WTC11 (cell line): ENCODE measurements at regions not wholly inside any gene's neighbourhood (a gene's known extent, or its start where the extent isn't known, plus 50 kb on each side); places are given as distances from the start of the nearest gene placed in this dataset.

Experiments used
- ATAC-seq: fragments of 200-7000 bp; cut with Tn5 transposase; 2 replicates; pipeline ENCODE4 v1.10.0; 2021; ENCODE audit warnings: mild to moderate bottlenecking, moderate library complexity
- CTCF ChIA-PET: fragments of 300-600 bp; sonication (Branson Sonifier 250); formaldehyde crosslinking; loops from one replicate; lab custom pipeline; 2021; ENCODE audit warnings: antibody characterized with exemption; lab: Charles Lee
- POLR2A ChIA-PET: fragments of 350-600 bp; sonication (Branson Sonifier 250); formaldehyde crosslinking; loops from one replicate; lab custom pipeline; 2021; ENCODE audit warnings: antibody characterized with exemption; lab: Charles Lee
- DNase-seq: peaks from one replicate; pipeline ENCODE4 v3.0.0; 2021; ENCODE audit warnings: low spot score
- H3K27ac Mint-ChIP-seq: 2 replicates; pipeline ENCODE4 v1.8.0; 2021; ENCODE audit warnings: mixed read lengths
- H3K27me3 Mint-ChIP-seq: 2 replicates; pipeline ENCODE4 v1.8.0; 2021; ENCODE audit warnings: low read depth, mild to moderate bottlenecking, moderate library complexity, mixed read lengths
- H3K36me3 Mint-ChIP-seq: 2 replicates; pipeline ENCODE4 v1.8.0; 2021; ENCODE audit warnings: mixed read lengths
- H3K4me1 Mint-ChIP-seq: 2 replicates; pipeline ENCODE4 v1.8.0; 2022; ENCODE audit warnings: mixed read lengths
- H3K4me3 Mint-ChIP-seq: 2 replicates; pipeline ENCODE4 v1.8.0; 2021; ENCODE audit warnings: mild to moderate bottlenecking, moderate library complexity, mixed read lengths
- H3K9me3 Mint-ChIP-seq: 2 replicates; pipeline ENCODE4 v1.8.0; 2021; ENCODE audit warnings: mixed read lengths
- AR ChIP-seq: fragments of 250-450 bp; sonication (Bioruptor Pico); IDR thresholded peaks from 2 replicates; pipeline ENCODE4 v1.9.0; 2021; ENCODE audit warnings: mild to moderate bottlenecking
- ATF1 ChIP-seq: sonication (generic); formaldehyde crosslinking; IDR thresholded peaks from 2 replicates; pipeline ENCODE4 v1.8.1; 2023; ENCODE audit warnings: mild to moderate bottlenecking, moderate library complexity, missing genetic modification reagents
- ATF6 ChIP-seq: sonication (generic); formaldehyde crosslinking; IDR thresholded peaks from 2 replicates; pipeline ENCODE4 v1.8.1; 2023; ENCODE audit warnings: mild to moderate bottlenecking, missing genetic modification reagents
- CREM ChIP-seq: sonication (generic); formaldehyde crosslinking; IDR thresholded peaks from 2 replicates; pipeline ENCODE4 v1.8.1; 2022; ENCODE audit warnings: mild to moderate bottlenecking, missing genetic modification reagents, moderate library complexity
- GRHL2 ChIP-seq: fragments of 250-450 bp; sonication (Bioruptor Pico); IDR thresholded peaks from 2 replicates; pipeline ENCODE4 v1.8.0; 2022; ENCODE audit warnings: mild to moderate bottlenecking, moderate library complexity; ENCODE audit not compliant: insufficient replicate concordance, severe bottlenecking
- JUN ChIP-seq: sonication (generic); formaldehyde crosslinking; IDR thresholded peaks from 2 replicates; pipeline ENCODE4 v1.8.0; 2023; ENCODE audit warnings: mild to moderate bottlenecking, missing genetic modification reagents
- MAX ChIP-seq: sonication (generic); formaldehyde crosslinking; IDR thresholded peaks from 2 replicates; pipeline ENCODE4 v1.8.0; 2022; ENCODE audit warnings: mild to moderate bottlenecking, missing genetic modification reagents
- NFE2L1 ChIP-seq: sonication (generic); formaldehyde crosslinking; IDR thresholded peaks from 2 replicates; pipeline ENCODE4 v1.8.1; 2023; ENCODE audit warnings: missing genetic modification reagents
- NR3C1 ChIP-seq: sonication (generic); formaldehyde crosslinking; conservative IDR thresholded peaks from 2 replicates; pipeline ENCODE4 v1.8.1; 2023; ENCODE audit warnings: low read depth, mild to moderate bottlenecking, missing genetic modification reagents
- TEAD4 ChIP-seq: sonication (generic); formaldehyde crosslinking; IDR thresholded peaks from 2 replicates; pipeline ENCODE4 v1.8.0; 2022; ENCODE audit warnings: mild to moderate bottlenecking, missing genetic modification reagents
- TP53 ChIP-seq: sonication (generic); formaldehyde crosslinking; IDR thresholded peaks from 2 replicates; pipeline ENCODE4 v1.8.1; 2023; ENCODE audit warnings: mild to moderate bottlenecking, missing genetic modification reagents
- ZMAT4 ChIP-seq: fragments of 250-450 bp; sonication (Bioruptor Pico); IDR thresholded peaks from 2 replicates; pipeline ENCODE4 v1.9.0; 2021; ENCODE audit warnings: mild to moderate bottlenecking
- ZNF138 ChIP-seq: sonication (generic); formaldehyde crosslinking; conservative IDR thresholded peaks from 2 replicates; pipeline ENCODE4 v1.8.1; 2022; ENCODE audit warnings: mild to moderate bottlenecking, moderate library complexity, missing genetic modification reagents
- ZNF219 ChIP-seq: sonication (generic); formaldehyde crosslinking; IDR thresholded peaks from 2 replicates; pipeline ENCODE4 v1.8.0; 2023; ENCODE audit warnings: missing genetic modification reagents, mild to moderate bottlenecking, borderline replicate concordance
- ZNF232 ChIP-seq: sonication (generic); formaldehyde crosslinking; IDR thresholded peaks from 2 replicates; pipeline ENCODE4 v1.8.0; 2022; ENCODE audit warnings: mild to moderate bottlenecking, missing genetic modification reagents
- ZNF281 ChIP-seq: sonication (generic); formaldehyde crosslinking; IDR thresholded peaks from 2 replicates; pipeline ENCODE4 v1.8.0; 2023; ENCODE audit warnings: mild to moderate bottlenecking, missing genetic modification reagents
- ZNF532 ChIP-seq: fragments of 250-450 bp; sonication (Bioruptor Pico); IDR thresholded peaks from 2 replicates; pipeline ENCODE4 v1.9.0; 2021; ENCODE audit warnings: mild to moderate bottlenecking, borderline replicate concordance
- TF ChIP-seq, protein P1 (sequence below): fragments of 200-600 bp; IDR thresholded peaks from 2 replicates; pipeline ENCODE4 v1.8.0; 2022; ENCODE audit warnings: antibody characterized with exemption
- TF ChIP-seq, protein P2 (sequence below): sonication (generic); formaldehyde crosslinking; IDR thresholded peaks from 2 replicates; pipeline ENCODE4 v1.8.0; 2023; ENCODE audit warnings: missing genetic modification reagents, mild to moderate bottlenecking, borderline replicate concordance

DNA sequence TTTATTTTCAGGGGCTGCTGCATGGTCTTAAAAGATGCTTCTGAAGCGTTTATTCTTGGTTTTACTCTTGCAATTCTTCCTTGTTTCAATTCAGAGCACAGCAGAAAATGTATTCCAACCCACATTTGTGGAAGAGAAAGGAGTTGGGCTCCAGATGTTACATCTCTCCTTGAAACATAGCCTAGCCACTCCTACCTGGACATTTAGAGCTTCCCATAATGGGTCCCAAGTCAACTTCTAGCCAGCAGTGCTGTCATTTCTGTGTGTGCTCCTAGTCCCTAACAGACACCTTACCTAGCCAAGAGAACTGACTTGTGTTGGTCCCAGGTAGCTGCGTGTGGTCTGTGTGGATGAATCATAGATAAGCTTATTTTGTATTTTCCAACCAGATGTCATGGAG, 61.2 kb upstream of the ANKRD55 start:
- Mint-ChIP-seq H3K4me3 (no peak overlapping the region), H3K27me3 (no peaks in the 10 kb centered on the region), H3K27ac (no peak overlapping the region), H3K36me3 (peaks cover 9% of the 10 kb centered on the region), H3K4me1 (peaks cover 2% of the 10 kb centered on the region; the same call in 1 of the 2 replicates), H3K9me3 (peaks cover 26% of the 10 kb centered on the region)
- ChIA-PET POLR2A (no interaction called here), CTCF (interaction anchor here (0.6 kb wide), 1 partner anchor 238 kb away, joined by 3 read pairs; no protein-coding TSS in a partner anchor)
- no peak for DNase-seq
- no peak for ATAC-seq
- TF ChIP-seq ZNF232: no peak
- TF ChIP-seq NR3C1: no peak
- TF ChIP-seq ATF1 (CRISPR knock-in tag): no peak
- TF ChIP-seq ATF6 (CRISPR knock-in tag): no peak
- no peak for TF ChIP-seq ZNF219
- no peak for TF ChIP-seq ZNF138
- TF ChIP-seq AR (CRISPR knock-in tag): no peak
- TF ChIP-seq CREM (CRISPR knock-in tag): no peak
- TF ChIP-seq, protein P1, sequence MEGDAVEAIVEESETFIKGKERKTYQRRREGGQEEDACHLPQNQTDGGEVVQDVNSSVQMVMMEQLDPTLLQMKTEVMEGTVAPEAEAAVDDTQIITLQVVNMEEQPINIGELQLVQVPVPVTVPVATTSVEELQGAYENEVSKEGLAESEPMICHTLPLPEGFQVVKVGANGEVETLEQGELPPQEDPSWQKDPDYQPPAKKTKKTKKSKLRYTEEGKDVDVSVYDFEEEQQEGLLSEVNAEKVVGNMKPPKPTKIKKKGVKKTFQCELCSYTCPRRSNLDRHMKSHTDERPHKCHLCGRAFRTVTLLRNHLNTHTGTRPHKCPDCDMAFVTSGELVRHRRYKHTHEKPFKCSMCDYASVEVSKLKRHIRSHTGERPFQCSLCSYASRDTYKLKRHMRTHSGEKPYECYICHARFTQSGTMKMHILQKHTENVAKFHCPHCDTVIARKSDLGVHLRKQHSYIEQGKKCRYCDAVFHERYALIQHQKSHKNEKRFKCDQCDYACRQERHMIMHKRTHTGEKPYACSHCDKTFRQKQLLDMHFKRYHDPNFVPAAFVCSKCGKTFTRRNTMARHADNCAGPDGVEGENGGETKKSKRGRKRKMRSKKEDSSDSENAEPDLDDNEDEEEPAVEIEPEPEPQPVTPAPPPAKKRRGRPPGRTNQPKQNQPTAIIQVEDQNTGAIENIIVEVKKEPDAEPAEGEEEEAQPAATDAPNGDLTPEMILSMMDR: no peak
- TF ChIP-seq TP53 (CRISPR knock-in tag): no peak
- no peak for TF ChIP-seq JUN (CRISPR knock-in tag)
- TF ChIP-seq TEAD4 (CRISPR knock-in tag): no peak
- TF ChIP-seq GRHL2 (CRISPR knock-in tag): no peak
- TF ChIP-seq, protein P2, sequence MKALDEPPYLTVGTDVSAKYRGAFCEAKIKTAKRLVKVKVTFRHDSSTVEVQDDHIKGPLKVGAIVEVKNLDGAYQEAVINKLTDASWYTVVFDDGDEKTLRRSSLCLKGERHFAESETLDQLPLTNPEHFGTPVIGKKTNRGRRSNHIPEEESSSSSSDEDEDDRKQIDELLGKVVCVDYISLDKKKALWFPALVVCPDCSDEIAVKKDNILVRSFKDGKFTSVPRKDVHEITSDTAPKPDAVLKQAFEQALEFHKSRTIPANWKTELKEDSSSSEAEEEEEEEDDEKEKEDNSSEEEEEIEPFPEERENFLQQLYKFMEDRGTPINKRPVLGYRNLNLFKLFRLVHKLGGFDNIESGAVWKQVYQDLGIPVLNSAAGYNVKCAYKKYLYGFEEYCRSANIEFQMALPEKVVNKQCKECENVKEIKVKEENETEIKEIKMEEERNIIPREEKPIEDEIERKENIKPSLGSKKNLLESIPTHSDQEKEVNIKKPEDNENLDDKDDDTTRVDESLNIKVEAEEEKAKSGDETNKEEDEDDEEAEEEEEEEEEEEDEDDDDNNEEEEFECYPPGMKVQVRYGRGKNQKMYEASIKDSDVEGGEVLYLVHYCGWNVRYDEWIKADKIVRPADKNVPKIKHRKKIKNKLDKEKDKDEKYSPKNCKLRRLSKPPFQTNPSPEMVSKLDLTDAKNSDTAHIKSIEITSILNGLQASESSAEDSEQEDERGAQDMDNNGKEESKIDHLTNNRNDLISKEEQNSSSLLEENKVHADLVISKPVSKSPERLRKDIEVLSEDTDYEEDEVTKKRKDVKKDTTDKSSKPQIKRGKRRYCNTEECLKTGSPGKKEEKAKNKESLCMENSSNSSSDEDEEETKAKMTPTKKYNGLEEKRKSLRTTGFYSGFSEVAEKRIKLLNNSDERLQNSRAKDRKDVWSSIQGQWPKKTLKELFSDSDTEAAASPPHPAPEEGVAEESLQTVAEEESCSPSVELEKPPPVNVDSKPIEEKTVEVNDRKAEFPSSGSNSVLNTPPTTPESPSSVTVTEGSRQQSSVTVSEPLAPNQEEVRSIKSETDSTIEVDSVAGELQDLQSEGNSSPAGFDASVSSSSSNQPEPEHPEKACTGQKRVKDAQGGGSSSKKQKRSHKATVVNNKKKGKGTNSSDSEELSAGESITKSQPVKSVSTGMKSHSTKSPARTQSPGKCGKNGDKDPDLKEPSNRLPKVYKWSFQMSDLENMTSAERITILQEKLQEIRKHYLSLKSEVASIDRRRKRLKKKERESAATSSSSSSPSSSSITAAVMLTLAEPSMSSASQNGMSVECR: no peak
- TF ChIP-seq MAX (CRISPR knock-in tag): no peak
- no peak for TF ChIP-seq ZNF281 (CRISPR knock-in tag)
- no peak for TF ChIP-seq ZMAT4 (CRISPR knock-in tag)
- no peak for TF ChIP-seq NFE2L1 (CRISPR knock-in tag)
- no peak for TF ChIP-seq ZNF532 (CRISPR knock-in tag)
